Astrocyte of the cerebellum (primary cell): ENCODE measurements at regions not wholly inside any gene's neighbourhood (a gene's known extent, or its start where the extent isn't known, plus 50 kb on each side); places are given as distances from the start of the nearest gene placed in this dataset.

Experiments
- DNase-seq: peaks from one replicate; pipeline ENCODE4 v3.0.0-alpha.2; 2011; ENCODE audit warnings: low read depth
- H3K4me3 ChIP-seq: 2 replicates; pipeline ENCODE4 v1.5.1; 2011; ENCODE audit warnings: mild to moderate bottlenecking, low read depth, low read length, moderate library complexity
- in situ Hi-C: cut with HindIII; loops from 2 replicates; pipeline ENCODE4 v1.10.0; 2017; ENCODE audit warnings: low sequenced_read_pairs
- TF ChIP-seq, protein P1 (sequence below): IDR thresholded peaks from 2 replicates; pipeline ENCODE4 v1.5.1; 2012; ENCODE audit warnings: low read length, low read depth, moderate library complexity, mild to moderate bottlenecking; ENCODE audit errors: missing control alignments

DNA sequence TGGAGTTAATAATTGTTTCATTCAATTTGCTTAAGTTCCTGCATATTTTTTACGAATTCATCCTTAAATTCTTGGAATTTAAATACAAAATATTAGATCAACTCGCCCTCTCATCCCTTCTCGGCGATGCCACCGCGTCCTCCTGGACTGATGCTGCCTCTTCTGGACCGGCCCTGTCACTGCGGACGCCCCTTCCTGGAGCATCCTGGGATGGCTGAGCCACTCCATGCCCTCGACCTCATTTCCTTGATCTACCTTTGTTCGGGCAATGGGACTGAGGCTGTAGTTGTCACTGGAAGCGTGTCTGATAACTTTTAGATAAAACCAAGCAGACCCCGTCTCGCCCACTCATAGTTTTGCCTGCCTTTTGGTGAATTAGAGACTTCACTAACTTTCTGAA lies 283.7 kb downstream of the TEX29 start:
- H3K4me3 ChIP-seq: no peak overlapping the region
- no peak for DNase-seq
- in situ Hi-C loops: no loop called here
- TF ChIP-seq, protein P1, sequence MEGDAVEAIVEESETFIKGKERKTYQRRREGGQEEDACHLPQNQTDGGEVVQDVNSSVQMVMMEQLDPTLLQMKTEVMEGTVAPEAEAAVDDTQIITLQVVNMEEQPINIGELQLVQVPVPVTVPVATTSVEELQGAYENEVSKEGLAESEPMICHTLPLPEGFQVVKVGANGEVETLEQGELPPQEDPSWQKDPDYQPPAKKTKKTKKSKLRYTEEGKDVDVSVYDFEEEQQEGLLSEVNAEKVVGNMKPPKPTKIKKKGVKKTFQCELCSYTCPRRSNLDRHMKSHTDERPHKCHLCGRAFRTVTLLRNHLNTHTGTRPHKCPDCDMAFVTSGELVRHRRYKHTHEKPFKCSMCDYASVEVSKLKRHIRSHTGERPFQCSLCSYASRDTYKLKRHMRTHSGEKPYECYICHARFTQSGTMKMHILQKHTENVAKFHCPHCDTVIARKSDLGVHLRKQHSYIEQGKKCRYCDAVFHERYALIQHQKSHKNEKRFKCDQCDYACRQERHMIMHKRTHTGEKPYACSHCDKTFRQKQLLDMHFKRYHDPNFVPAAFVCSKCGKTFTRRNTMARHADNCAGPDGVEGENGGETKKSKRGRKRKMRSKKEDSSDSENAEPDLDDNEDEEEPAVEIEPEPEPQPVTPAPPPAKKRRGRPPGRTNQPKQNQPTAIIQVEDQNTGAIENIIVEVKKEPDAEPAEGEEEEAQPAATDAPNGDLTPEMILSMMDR: no peak

DNA sequence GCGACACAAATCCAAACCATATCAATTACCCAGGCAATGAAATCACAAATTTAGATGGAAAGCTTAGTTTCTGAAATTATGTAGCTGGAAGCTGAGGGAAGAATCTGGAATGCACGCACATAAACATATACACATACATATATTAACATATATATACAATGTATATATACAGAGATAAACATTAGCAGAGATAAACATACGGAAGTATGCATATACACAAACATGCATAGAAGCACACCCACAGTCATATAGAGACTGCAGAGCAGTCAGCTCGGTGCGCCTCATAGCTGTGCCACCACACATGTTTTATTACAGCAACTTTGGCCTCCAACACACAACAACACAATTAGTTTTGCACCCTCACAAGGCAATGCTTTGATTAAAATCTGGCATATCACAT lies 288.1 kb downstream of the TEX29 start:
- no peak for DNase-seq
- TF ChIP-seq, protein P1: no peak
- in situ Hi-C loops: no loop called here

DNA sequence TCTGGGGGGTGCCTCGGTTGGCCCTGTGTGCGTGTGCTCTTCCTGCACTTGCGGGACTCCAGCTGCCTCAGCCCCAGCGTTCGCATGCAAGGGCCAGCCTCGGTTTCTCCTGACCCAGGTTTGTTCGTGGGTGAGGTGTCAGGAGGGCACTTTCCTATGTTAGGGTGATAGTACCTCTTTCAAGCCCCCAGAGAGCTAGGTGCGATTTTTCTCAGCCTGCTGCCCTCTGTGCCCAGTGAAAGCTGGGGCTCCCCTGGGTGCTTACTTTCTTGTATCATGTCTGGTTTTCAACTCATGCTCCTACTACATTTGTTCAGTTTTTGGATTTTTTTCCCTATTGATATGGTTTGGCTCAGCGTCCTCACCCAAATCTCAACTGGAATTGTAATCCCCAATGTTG lies 289.2 kb downstream of the TEX29 start:
- TF ChIP-seq, protein P1: no peak
- DNase-seq: no peak
- H3K4me3 ChIP-seq: no peak overlapping the region
- in situ Hi-C loops: no loop called here

More for the DNA sequence above, 288.1 kb downstream of the TEX29 start:
- H3K4me3 ChIP-seq: no peak overlapping the region

DNA sequence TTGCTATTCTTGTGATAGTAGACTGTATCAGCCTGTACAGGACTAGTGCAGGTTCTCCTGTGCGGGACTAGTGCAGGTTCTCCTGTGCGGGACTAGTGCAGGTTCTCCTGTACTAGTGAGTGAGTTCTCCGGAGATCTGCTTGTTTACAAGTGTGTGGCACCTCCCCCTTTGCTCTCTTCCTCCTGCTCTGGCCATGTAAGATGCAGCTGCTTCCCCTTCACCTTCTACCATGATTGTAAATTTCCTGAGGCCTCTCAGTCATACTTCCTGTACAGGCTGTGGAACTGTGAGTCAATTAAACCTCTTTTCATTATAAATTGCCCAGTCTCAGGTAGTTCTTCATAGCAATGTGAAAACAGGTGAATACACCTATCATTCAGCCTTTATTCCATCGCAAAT lies 289.6 kb downstream of the TEX29 start:
- no peak for DNase-seq
- no peak overlapping the region for H3K4me3 ChIP-seq
- in situ Hi-C loops: no loop called here
- TF ChIP-seq, protein P1: no peak

DNA sequence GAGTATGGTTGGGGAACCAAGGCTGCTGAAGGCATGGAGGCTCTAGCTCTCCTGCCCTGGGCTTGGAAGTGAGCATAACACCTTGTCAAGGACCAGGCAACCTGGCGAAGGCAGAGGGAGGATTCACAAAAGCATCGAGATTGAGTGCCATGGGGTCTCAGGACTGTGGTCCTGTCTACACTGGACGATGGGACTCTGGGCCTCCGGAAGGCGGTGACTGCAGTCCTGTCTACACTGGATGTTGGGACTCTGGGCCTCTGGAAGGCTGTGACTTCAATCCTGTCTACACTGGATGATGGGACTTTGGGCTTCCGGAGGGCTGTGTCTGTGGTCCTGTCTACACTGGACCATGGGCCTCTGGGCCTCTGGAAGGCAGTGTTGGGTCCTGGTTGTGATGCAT lies 290.4 kb downstream of the TEX29 start:
- no peak for DNase-seq
- in situ Hi-C loops: no loop called here
- no peak overlapping the region for H3K4me3 ChIP-seq
- TF ChIP-seq, protein P1: no peak

DNA sequence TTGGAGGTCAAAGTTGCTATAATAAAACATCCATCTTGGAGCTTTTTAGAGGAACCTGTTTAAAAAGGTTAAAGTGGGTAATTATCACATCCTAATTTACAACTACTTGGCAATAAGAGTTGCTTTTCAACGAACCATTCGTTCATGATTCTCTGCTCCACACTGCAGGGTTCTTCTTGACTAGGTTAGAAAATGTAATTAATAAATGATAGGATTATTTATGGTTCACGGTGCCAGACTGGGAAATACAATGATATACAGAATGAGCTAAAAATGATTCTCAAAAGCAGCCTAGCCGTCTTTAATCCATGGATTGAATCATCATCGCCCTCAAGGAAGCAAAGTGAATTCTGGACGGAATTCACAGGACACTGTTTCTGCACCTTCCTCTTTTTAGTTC lies 291.2 kb downstream of the TEX29 start:
- in situ Hi-C loops: no loop called here
- TF ChIP-seq, protein P1: no peak
- no peak for DNase-seq
- no peak overlapping the region for H3K4me3 ChIP-seq

DNA sequence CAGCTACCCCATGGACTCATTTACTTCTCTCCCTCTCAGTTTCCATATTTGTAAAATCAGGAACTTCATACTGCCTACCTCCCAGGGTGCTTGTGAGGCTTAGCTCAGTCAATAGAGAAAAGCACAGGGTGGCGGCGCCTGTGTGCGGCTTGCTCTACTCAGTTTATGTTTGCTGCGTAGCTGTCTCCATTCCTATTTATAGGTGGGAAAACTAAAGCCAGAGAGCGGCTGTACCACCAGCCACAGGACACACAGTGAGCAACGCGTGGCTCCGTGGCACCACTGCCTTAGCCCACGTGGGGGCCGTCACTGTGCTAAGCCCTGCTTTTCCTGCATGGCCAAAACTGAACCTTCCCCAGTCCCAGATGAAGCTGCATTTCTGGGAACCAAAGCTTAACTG lies 292.4 kb downstream of the TEX29 start:
- TF ChIP-seq, protein P1: no peak
- in situ Hi-C loops: no loop called here

More for the DNA sequence above, 292.4 kb downstream of the TEX29 start:
- DNase-seq: no peak
- H3K4me3 ChIP-seq: no peak overlapping the region
